Gastroesophageal sphincter (tissue), 3 donors: ENCODE measurements at regions not wholly inside any gene's neighbourhood (a gene's known extent, or its start where the extent isn't known, plus 50 kb on each side); places are given as distances from the start of the nearest gene placed in this dataset.

Source experiments
- EP300 ChIP-seq: sonication (generic); formaldehyde crosslinking; IDR thresholded peaks from one replicate; pipeline ENCODE4 v1.6.1; 2017; ENCODE audit warnings: antibody characterized with exemption, mild to moderate bottlenecking
- POLR2A ChIP-seq, 2 donors: fragments of 450-650 bp; IDR thresholded peaks; one replicate each; pipeline ENCODE4 v1.6.1; 2017; ENCODE audit warnings: antibody characterized with exemption in 2 of 2, mild to moderate bottlenecking in 2 of 2, moderate library complexity in 1 of 2
- TF ChIP-seq, protein P1 (sequence below), 4 experiments: fragments of 200-600 bp in 2 of 4; fragments of 450-650 bp in 2 of 4; sonication (generic) in 1 of 4; IDR thresholded peaks; one replicate each; pipeline ENCODE4 v1.5.1; 2017 to 2019; ENCODE audit warnings: antibody characterized with exemption in 4 of 4, mild to moderate bottlenecking in 2 of 4, moderate library complexity in 2 of 4

DNA sequence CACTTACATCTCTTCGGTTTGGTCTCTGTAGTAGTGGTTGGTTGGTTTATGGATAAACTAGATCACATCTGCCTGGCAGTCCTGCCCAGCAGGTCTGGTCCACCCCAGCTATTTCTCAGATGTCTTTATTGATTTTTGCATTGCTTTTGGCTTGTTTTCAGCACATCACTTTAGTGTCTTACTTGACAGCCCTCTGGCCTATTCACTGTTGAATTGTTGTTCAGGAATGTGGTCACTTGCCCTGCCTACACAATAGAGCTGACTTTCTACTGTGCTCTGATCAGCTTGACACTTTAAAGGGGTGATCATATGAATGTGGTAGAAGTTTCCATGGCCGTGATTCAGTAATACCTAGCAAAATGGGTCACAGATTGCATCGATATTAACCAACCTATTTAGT is 719.2 kb upstream of the LRRN3 start:
- TF ChIP-seq, protein P1, sequence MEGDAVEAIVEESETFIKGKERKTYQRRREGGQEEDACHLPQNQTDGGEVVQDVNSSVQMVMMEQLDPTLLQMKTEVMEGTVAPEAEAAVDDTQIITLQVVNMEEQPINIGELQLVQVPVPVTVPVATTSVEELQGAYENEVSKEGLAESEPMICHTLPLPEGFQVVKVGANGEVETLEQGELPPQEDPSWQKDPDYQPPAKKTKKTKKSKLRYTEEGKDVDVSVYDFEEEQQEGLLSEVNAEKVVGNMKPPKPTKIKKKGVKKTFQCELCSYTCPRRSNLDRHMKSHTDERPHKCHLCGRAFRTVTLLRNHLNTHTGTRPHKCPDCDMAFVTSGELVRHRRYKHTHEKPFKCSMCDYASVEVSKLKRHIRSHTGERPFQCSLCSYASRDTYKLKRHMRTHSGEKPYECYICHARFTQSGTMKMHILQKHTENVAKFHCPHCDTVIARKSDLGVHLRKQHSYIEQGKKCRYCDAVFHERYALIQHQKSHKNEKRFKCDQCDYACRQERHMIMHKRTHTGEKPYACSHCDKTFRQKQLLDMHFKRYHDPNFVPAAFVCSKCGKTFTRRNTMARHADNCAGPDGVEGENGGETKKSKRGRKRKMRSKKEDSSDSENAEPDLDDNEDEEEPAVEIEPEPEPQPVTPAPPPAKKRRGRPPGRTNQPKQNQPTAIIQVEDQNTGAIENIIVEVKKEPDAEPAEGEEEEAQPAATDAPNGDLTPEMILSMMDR (IDR thresholded peaks at IDR 0.05) = no peak
- TF ChIP-seq POLR2A (IDR thresholded peaks at IDR 0.05) (no peak), EP300 (no peak)
